HFF-Myc (cell line): ENCODE measurements at regions not wholly inside any gene's neighbourhood (a gene's known extent, or its start where the extent isn't known, plus 50 kb on each side); places are given as distances from the start of the nearest gene placed in this dataset.

Experiments used
- DNase-seq: peaks from one replicate; pipeline ENCODE4 v3.0.0-alpha.2; 2011; ENCODE audit warnings: low read depth; ENCODE audit errors: extremely low read depth
- H3K4me3 ChIP-seq: replicated peaks from 2 replicates; pipeline ENCODE4 v1.5.1; 2011; ENCODE audit warnings: low read depth, mild to moderate bottlenecking, control low read depth, low read length
- TF ChIP-seq, protein P1 (sequence below): IDR thresholded peaks from 2 replicates; pipeline ENCODE4 v1.5.1; 2012; ENCODE audit warnings: mild to moderate bottlenecking, low read depth, low read length, control low read depth; ENCODE audit errors: missing control alignments

DNA sequence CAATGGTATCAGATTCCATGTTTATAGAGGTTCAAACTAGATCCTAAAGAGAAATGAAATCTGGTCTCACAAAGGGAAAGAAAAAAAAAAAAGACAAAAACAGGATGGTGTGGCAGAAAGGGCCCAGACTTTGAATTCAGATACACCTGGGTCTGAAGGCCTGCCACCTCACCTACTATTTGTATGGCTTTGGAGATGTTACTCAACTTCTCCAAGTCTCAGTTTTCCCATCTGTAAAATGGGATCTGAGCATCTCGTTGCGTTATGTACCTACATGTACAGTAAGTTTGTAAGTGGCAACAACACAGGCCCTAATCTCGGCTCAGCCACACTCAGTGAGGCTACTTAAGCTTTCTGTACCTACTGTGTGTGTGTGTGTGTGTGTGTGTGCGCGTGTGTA, 147.5 kb upstream of the FGGY start:
- H3K4me3 ChIP-seq, result no peak overlapping the region
- DNase-seq, result no peak
- TF ChIP-seq, protein P1, sequence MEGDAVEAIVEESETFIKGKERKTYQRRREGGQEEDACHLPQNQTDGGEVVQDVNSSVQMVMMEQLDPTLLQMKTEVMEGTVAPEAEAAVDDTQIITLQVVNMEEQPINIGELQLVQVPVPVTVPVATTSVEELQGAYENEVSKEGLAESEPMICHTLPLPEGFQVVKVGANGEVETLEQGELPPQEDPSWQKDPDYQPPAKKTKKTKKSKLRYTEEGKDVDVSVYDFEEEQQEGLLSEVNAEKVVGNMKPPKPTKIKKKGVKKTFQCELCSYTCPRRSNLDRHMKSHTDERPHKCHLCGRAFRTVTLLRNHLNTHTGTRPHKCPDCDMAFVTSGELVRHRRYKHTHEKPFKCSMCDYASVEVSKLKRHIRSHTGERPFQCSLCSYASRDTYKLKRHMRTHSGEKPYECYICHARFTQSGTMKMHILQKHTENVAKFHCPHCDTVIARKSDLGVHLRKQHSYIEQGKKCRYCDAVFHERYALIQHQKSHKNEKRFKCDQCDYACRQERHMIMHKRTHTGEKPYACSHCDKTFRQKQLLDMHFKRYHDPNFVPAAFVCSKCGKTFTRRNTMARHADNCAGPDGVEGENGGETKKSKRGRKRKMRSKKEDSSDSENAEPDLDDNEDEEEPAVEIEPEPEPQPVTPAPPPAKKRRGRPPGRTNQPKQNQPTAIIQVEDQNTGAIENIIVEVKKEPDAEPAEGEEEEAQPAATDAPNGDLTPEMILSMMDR, result no peak

DNA sequence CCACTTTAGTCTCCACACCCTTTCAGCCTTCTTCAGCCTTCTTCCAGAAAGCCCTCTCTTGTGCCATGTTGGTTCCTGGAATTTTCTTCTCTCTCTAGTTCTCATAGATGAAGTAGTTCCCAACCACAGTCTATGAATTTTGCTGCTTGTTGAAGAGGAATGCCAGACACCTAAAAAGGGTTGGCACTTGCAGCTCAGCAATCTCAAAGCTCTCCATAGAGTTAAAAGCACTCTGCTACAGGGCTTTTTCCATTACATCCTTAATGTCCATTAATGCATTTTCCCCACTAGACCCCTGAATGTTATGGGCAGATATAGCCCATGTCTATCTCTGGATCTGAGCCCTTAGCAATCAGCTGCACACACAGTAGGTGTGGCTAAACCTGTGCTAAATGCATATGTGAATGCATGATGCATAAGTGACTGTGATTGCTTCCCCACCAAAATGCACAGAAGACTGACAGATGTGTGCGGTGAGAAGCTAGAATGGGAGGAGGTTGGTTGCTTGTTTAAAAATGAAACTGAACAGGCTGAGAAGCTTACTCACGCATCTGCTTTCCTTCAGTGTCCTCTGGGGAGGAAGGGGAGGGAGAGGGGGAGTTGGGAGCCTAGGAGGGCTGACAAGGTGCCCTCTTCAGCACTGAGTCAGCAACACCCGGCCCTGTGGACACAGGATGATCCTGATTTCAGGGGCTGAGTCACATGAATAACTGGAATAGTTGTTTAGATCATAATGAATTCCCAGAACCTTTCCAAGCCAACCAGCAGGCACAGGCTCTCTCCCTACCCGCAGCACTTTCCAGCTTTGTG, 146.1 kb upstream of the FGGY start:
- TF ChIP-seq, protein P1, result no peak
- peak; percentile 98 for DNase-seq
- no peak overlapping the region; the same call in 1 of the 2 replicates for H3K4me3 ChIP-seq

DNA sequence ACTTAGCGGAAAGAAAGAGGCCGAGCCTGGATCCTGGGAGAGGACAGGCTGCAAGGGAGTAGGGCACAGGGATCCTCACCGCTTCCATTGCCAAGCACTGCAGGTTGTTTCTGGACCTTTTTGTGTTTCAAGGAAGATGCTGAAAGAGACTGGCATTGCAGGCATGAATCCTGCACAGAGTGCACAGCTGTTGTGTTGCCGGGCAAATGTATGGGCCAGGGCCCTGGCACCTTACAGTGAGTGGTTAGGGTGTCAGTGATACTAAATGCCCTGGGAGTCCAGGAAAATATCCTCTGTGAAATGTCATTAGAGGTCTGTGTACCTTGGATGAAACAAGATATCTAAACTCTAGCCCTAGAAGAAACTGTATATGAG, 145.5 kb upstream of the FGGY start:
- TF ChIP-seq, protein P1, result no peak
- DNase-seq, result no peak
- no peak overlapping the region for H3K4me3 ChIP-seq

DNA sequence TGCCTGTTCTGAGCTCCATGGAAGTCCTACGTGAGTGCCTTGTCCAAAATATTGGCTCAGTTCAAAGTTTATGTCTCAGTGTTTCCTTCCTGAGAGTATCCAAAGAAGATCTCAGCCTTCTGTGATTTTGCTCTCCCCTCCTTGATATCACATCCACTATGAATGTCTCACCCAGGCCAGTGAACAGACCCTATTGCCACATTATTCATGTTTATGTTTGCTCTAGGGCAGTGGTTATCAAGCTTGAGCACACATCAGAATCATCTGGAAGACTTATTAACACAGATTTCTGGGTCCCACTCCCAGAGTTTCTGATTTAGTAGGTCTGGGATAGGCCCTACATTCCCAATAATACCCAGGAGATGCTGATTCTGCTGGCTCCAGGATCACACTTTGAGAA, 145.0 kb upstream of the FGGY start:
- no peak for DNase-seq
- no peak overlapping the region for H3K4me3 ChIP-seq

DNA sequence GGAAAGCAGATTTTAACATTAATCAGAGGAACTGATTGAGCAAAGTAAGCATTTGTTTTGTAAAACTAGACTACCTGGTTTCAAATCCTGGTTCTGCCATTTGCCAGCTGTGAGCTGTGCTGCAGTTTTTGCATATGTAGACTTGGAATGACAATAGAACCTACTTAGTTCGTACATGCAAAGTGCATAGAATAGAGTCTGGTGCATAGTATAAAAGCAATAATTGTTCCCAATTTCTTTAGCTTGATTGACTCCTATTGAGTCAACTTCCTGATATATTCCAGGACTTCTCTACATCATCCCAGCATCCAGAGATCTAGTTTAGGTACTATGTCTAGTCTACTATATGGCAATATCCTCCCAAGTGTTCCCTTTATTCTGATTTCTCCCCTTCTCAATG, 144.4 kb upstream of the FGGY start:
- no peak for DNase-seq
- TF ChIP-seq, protein P1, result no peak
- no peak overlapping the region for H3K4me3 ChIP-seq

More for the DNA sequence above, 145.0 kb upstream of the FGGY start:
- TF ChIP-seq, protein P1, result no peak

DNA sequence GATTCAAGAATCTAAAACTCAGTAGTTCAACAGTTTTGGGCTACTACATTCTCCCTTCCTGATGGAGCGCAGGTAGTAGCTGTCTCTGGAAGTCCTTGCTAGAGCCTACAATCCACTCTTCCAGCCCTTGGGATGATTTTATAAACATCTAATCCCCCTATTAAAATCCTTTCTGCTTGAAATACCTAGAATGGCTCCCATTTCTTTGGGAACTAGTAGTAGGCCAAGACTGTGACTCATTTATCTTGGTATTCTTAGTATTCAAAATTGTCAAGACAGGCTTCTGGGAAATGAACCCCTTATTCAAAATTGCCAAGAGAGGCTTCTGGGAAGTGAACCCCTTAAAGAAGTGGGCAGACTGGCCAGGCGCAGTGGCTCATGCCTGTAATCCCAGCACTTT, 142.5 kb upstream of the FGGY start:
- TF ChIP-seq, protein P1, result no peak
- no peak for DNase-seq
- H3K4me3 ChIP-seq, result no peak overlapping the region

DNA sequence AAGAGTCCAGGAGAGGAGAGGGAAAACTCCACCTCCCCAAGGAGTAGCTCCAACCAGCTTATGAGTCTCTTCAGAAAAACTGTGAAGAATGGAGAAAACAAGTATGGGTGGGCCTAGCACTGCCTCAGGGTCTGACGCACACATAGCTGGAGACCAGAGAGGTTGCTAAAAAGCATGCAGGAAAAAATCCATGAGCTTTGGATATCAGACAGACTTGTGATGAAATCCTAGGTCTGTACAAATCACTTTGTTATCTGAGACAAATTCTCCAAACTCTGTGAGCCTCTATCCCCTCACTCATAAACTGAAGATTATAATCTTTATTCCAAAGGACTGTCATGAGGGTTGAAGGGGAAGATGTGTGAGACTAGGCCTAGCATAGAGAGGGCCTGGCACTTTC, 141.5 kb upstream of the FGGY start:
- TF ChIP-seq, protein P1, result no peak
- no peak overlapping the region for H3K4me3 ChIP-seq

More for the DNA sequence above, 141.5 kb upstream of the FGGY start:
- DNase-seq, result no peak
